Kidney (tissue), 13 donors: ENCODE measurements at regions not wholly inside any gene's neighbourhood (a gene's known extent, or its start where the extent isn't known, plus 50 kb on each side); places are given as distances from the start of the nearest gene placed in this dataset.

Experiments used
- DNase-seq, 5 donors: peaks; one replicate each; pipeline ENCODE4 v3.0.0-alpha.2; 2013 to 2020
- FAIRE-seq: peaks from 2 replicates; lab custom pipeline; 2012; peaks lifted over from hg19 to GRCh38; lab: Jason Lieb, UNC
- H3K27ac ChIP-seq, 2 donors: one replicate each; pipeline ENCODE4 v1.7.0; 2013; ENCODE audit warnings: low read depth in 2 of 2, low read length in 2 of 2, inconsistent platforms in 1 of 2
- H3K27me3 ChIP-seq: one replicate; pipeline ENCODE4 v1.7.1; 2013; ENCODE audit warnings: low read length, inconsistent platforms; ENCODE audit not compliant: control insufficient read depth, insufficient read depth
- H3K36me3 ChIP-seq, 3 donors: one replicate each; pipeline versions ENCODE4 v1.7.0 to v1.7.1; 2013; ENCODE audit warnings: low read length in 3 of 3, control low read depth in 1 of 3, inconsistent platforms in 1 of 3; ENCODE audit not compliant: insufficient read depth in 3 of 3, control insufficient read depth in 2 of 3
- H3K4me1 ChIP-seq, 3 donors: one replicate each; pipeline versions ENCODE4 v1.7.0 to v1.7.1; 2013; ENCODE audit warnings: low read length in 3 of 3, inconsistent platforms in 1 of 3, low read depth in 1 of 3; ENCODE audit not compliant: control insufficient read depth in 2 of 3, insufficient read depth in 2 of 3
- H3K4me3 ChIP-seq, 3 donors: one replicate each; pipeline versions ENCODE4 v1.7.0 to v1.8.1; 2013; ENCODE audit warnings: low read length in 3 of 3, control low read depth in 1 of 3, inconsistent platforms in 1 of 3
- H3K9ac ChIP-seq, 3 donors: one replicate each; pipeline versions ENCODE4 v1.7.0 to v1.7.1; 2013; ENCODE audit warnings: low read length in 3 of 3, control low read depth in 1 of 3, inconsistent platforms in 1 of 3
- H3K9me3 ChIP-seq, 3 donors: one replicate each; pipeline versions ENCODE4 v1.7.0 to v1.7.1; 2013; ENCODE audit warnings: low read length in 3 of 3, control low read depth in 1 of 3, inconsistent platforms in 1 of 3; ENCODE audit not compliant: control insufficient read depth in 2 of 3, insufficient read depth in 1 of 3
- intact Hi-C: fragments of 100-400 bp; cut with DNase I; formaldehyde crosslinking; loops from one replicate; pipeline ENCODE4 v1.11.1; 2022
- TF ChIP-seq, protein P1 (sequence below): IDR thresholded peaks from 3 replicates; pipeline ENCODE4 v1.5.1; 2012; ENCODE audit warnings: mild to moderate bottlenecking, moderate library complexity, borderline replicate concordance; ENCODE audit not compliant: insufficient read depth; ENCODE audit errors: extremely low read depth
- donor health status: control.
- donor health status: control.
- donor health status: control.
- donor health status: control.
- donor health status: control.
- donor health status: DM: yes; HTN: yes; CAD: no.
- donor health status: Normal renal cell carcinoma (clear cell type).

DNA sequence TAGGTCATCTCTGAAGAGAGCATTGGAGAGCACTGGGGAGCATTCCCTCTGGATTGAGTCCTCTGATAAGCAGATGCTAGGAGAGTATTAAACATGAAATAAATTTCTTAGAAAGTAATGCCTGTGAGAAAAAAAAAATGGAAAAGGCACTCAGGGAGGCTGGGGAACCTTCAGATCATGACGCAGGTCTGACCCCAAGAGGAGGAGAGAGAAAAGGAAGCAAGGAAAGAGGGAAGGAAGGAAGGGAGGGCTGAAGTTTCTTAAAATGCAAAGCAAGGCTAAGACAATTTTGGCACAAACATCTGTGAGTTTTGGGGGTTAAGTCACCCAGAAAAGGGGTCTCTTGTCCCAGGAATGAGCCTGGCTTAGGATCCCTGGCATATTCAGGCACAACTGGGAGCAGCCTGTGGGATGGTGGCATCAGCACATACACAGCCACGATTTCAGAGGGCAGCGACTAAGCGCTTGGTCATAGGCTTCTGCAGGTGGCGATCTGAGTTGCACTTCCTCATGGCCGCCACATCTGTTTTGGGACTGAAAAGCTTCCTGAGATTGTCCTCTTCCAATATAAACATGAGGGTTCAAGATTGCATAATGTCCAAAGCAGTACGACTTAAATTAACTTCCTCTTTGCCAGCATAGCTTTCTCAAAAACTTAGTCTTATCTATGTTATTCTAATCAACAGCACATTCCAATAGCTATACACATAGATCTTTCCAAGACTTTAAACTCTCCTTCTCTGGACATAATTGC, 692.7 kb downstream of the DNAH5 start:
- FAIRE-seq, result no peak
- Histone ChIP-seq H3K9me3 (no peaks in the 10 kb centered on the region), H3K27ac (no peak overlapping the region), H3K4me3 (no peak overlapping the region), H3K4me1 (peaks cover 0 to 13% (median 0%) of the 10 kb centered on the region in 3 donors), H3K36me3 (no peaks in the 10 kb centered on the region), H3K27me3 (no peaks in the 10 kb centered on the region), H3K9ac (no peak overlapping the region)
- DNase-seq, result no peak
- intact Hi-C loops, result no loop called here
- TF ChIP-seq, protein P1, sequence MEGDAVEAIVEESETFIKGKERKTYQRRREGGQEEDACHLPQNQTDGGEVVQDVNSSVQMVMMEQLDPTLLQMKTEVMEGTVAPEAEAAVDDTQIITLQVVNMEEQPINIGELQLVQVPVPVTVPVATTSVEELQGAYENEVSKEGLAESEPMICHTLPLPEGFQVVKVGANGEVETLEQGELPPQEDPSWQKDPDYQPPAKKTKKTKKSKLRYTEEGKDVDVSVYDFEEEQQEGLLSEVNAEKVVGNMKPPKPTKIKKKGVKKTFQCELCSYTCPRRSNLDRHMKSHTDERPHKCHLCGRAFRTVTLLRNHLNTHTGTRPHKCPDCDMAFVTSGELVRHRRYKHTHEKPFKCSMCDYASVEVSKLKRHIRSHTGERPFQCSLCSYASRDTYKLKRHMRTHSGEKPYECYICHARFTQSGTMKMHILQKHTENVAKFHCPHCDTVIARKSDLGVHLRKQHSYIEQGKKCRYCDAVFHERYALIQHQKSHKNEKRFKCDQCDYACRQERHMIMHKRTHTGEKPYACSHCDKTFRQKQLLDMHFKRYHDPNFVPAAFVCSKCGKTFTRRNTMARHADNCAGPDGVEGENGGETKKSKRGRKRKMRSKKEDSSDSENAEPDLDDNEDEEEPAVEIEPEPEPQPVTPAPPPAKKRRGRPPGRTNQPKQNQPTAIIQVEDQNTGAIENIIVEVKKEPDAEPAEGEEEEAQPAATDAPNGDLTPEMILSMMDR, result no peak

DNA sequence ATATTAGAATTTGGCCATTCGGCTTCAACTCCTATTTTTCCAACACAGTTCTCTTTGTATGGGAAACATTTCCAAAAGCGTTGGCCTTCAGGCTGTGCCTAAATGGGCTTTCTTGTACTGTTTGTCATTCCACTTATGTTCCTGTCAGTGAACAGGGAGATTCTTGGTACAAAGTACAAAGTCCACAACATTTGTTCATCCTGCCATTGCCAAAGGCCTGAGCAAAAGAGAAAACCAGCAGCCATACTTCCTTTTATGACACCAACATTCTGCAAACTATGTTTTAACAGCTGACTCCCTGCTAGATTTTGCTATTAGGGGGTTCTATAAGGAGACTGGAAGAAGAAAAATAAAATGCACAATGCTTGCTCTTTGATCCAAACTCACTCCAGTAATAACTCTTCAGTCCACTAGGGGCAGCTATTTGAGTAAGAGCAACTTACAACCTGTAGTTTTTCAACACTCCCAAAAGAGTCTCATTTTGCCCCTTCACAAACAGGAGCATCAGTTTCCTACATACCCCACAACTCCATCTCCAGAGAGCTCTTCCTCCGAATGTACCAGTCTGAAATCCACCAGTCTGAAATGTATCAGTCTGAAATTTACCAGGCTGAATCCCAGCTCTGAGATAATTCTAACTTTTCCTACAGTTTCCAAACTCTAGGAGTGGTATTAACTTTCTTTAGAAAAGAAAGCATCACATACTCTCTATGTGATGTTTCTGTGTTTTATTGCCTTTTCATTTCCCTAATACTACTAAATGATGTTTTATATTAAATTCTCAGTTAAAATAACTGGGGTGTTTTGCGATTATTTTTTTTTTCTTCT, 693.8 kb downstream of the DNAH5 start:
- TF ChIP-seq, protein P1, result no peak
- Histone ChIP-seq H3K27me3 (no peaks in the 10 kb centered on the region), H3K36me3 (no peaks in the 10 kb centered on the region), H3K9ac (no peak overlapping the region), H3K4me1 (peaks cover 0 to 13% (median 0%) of the 10 kb centered on the region in 3 donors), H3K4me3 (no peak overlapping the region), H3K9me3 (no peaks in the 10 kb centered on the region), H3K27ac (peak overlapping the region in 1 of 2 donors; percentile 41)
- FAIRE-seq, result no peak
- intact Hi-C loops, result no loop called here
- no peak for DNase-seq

DNA sequence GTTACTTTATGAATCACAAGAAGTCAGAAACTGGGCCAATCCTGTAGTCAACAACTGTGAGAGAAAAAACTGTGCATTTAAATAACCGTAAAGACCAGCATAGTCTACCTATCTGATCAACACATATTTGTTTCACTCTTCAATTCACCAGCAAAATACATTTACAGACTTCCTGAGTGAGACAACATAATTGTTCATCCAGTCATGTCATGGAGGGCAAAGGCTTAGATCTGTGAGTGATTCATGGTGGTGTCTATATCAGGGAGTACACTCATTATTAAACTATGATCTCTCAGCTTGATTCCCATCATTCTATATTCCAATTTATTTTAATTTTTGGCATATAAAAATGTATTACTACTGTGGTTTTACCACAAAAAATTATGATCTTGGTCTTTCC, 694.6 kb downstream of the DNAH5 start:
- H3K27ac ChIP-seq, result no peak overlapping the region
- H3K27me3 ChIP-seq, result no peaks in the 10 kb centered on the region
- TF ChIP-seq, protein P1, result no peak
- no peak overlapping the region for H3K9ac ChIP-seq
- H3K4me1 ChIP-seq, result peaks cover 0 to 13% (median 0%) of the 10 kb centered on the region in 3 donors
- H3K4me3 ChIP-seq, result no peak overlapping the region
- DNase-seq (no peak), FAIRE-seq (no peak)
- no peaks in the 10 kb centered on the region for H3K9me3 ChIP-seq
- intact Hi-C loops, result no loop called here
- no peaks in the 10 kb centered on the region for H3K36me3 ChIP-seq
